H4 (cell line): ENCODE measurements at regions not wholly inside any gene's neighbourhood (a gene's known extent, or its start where the extent isn't known, plus 50 kb on each side); places are given as distances from the start of the nearest gene placed in this dataset.

ENCODE experiments used
- DNase-seq: peaks from one replicate; pipeline ENCODE4 v3.0.0-alpha.2; 2015; ENCODE audit warnings: low spot score

GRCh38 chrX:6694221-6694620 lies 159.3 kb upstream of the VCX3A start:
- DNase-seq: no peak

- DNase-seq: no peak
Observed at GRCh38 chrX:6693051-6693450, 158.1 kb upstream of the VCX3A start.

GRCh38 chrX:6685489-6685888 lies 150.6 kb upstream of the VCX3A start:
- DNase-seq: no peak

- no peak for DNase-seq
Observed at GRCh38 chrX:6683353-6683752, 148.4 kb upstream of the VCX3A start.

- DNase-seq: no peak
Observed at GRCh38 chrX:6681521-6682145, 146.7 kb upstream of the VCX3A start.

- no peak for DNase-seq
Observed at GRCh38 chrX:6679988-6680387, 145.1 kb upstream of the VCX3A start.

GRCh38 chrX:6679550-6679949 lies 144.6 kb upstream of the VCX3A start:
- DNase-seq: no peak

GRCh38 chrX:6678313-6678712 lies 143.4 kb upstream of the VCX3A start:
- DNase-seq: no peak

GRCh38 chrX:6674734-6675133 lies 139.8 kb upstream of the VCX3A start:
- DNase-seq: no peak

GRCh38 chrX:6667048-6667768 lies 132.3 kb upstream of the VCX3A start:
- DNase-seq: no peak

GRCh38 chrX:6666624-6667023 lies 131.7 kb upstream of the VCX3A start:
- no peak for DNase-seq

GRCh38 chrX:6661736-6662135 lies 126.8 kb upstream of the VCX3A start:
- no peak for DNase-seq

GRCh38 chrX:6660567-6661264 lies 125.8 kb upstream of the VCX3A start:
- no peak for DNase-seq

- no peak for DNase-seq
Observed at GRCh38 chrX:6645216-6645615, 110.3 kb upstream of the VCX3A start.

GRCh38 chrX:6644411-6644810 lies 109.5 kb upstream of the VCX3A start:
- no peak for DNase-seq

- DNase-seq: no peak
Observed at GRCh38 chrX:6640727-6641126, 105.8 kb upstream of the VCX3A start.

- no peak for DNase-seq
Observed at GRCh38 chrX:6614506-6614905, 79.6 kb upstream of the VCX3A start.

- DNase-seq: no peak
Observed at GRCh38 chrX:6599230-6599860, 64.4 kb upstream of the VCX3A start.
